ENCODE measurements at regions not wholly inside any gene's neighbourhood (a gene's known extent, or its start where the extent isn't known, plus 50 kb on each side); places are given as distances from the start of the nearest gene placed in this dataset.

GRCh38 chr7:386385-386784 is 96.4 kb downstream of the FOXL3 start:
- DNase-seq (ENCODE audit: low read depth), result no peak

DNA sequence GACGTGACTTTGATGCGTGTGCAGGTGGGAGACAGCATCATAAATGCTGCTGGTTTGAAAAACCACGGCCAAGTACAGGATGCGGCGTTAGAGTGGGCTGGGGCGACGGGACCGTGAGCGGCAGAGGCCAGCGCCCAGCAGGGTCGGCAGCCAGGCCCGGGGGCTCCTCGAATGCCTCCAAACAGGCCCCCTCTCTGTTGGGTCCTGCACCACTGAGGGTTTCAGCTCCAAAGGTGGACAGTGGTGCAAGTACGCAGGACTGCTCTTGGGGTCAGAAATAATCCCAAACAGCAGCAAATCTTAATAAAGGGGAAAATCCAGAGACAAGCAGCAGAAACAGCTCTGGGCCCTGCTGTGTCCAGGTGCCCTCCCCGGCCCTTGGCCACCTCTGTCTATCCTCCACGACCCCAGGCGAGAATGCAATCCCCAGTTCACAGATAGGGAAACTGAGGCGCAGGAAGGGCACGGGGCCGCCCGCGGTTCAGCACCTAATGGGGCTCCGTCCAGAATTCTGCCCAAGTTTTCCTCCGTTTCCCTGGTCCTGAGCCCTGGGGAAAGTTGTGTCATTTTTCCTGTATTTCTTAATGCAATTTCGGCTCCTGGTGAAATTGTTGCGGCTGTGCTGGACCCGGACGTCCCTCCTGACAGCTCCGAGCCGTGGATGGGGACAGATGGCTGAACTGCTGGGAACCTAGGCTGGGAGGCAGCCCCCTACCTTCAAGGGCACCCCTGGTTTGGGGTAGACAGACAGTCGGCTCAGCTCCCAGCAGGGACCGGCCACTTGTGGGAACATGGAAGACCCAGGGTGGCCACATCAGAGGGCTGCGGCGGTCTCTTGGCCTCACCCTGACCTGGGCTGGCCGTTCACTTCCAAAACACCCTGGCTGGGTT is 97.4 kb downstream of the FOXL3 start:
- no peak for DNase-seq (ENCODE audit: low read depth)

- no peak for DNase-seq (ENCODE audit: low read depth)
These were observed 98.3 kb downstream of the FOXL3 start for GRCh38 chr7:388023-388960.

DNA sequence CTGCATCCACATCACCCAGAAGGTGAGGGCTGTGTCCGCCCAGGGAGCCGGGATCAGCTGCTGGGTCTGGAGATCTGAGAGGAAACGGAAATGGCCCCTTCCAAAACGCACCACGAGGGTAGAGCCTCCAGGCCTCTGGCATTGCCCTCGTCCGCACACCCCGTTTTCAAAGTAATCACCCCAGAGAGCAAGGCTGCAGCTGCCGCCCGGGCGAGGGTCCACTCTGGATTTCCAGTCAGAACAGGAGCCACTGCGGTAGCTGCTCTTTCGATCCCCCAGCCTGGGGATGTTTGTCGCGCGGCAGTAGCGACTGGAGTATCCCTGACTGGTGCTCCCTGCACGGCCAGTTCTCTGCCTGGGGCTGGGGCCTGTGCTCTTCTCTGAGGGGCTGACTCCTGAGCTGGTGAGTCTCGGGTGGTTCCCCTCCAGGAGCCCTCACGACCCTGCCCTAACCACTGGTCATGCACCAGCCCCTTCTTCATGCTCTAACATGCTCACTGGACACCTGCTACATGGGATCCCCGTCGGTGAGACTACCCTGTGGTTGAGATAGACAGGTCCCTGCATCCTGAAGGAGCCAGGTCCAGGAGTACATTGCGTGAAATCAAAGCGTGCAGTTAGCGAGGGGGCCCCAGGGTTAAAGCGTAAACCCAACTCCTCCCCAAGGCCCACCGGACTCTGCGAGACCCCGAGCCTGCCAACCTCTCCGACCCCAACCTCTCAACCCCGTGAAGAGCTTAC is 99.2 kb downstream of the FOXL3 start:
- no peak for DNase-seq (ENCODE audit: low read depth)

- no peak for DNase-seq (ENCODE audit: low read depth)
These were observed 100.1 kb downstream of the FOXL3 start for GRCh38 chr7:389911-390601.

- DNase-seq (ENCODE audit: low read depth), result no peak
These were observed 100.9 kb downstream of the FOXL3 start for GRCh38 chr7:390761-391410.

GRCh38 chr7:391411-391951 is 101.5 kb downstream of the FOXL3 start:
- no peak for DNase-seq (ENCODE audit: low read depth)

DNA sequence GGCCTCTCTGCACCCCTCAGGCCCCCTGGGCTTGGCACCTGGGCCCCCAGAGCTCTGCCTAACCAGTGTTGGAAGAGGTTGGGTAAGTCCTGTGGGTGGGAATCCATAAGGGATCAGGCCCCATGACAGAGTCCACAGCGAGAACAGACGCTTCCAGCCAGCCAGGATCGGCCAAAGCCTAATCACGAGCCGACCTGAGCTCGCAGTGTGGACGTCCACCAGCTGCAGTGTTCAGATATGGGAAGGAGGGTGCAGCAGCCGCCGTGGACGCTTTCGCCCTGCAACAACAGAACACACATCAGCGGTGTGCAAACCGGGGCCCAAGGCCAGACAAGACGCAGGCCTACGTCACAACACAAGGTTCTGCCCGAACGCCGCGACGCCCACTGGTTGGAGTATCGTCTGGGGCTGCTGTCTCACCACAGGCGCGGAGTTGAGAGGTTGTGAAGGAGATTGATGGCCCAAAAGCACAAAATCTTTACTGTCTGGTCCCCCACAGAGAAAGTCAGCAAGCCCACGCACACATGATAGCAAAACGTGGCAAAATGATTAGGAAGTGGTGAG is 102.1 kb downstream of the FOXL3 start:
- no peak for DNase-seq (ENCODE audit: low read depth)

DNA sequence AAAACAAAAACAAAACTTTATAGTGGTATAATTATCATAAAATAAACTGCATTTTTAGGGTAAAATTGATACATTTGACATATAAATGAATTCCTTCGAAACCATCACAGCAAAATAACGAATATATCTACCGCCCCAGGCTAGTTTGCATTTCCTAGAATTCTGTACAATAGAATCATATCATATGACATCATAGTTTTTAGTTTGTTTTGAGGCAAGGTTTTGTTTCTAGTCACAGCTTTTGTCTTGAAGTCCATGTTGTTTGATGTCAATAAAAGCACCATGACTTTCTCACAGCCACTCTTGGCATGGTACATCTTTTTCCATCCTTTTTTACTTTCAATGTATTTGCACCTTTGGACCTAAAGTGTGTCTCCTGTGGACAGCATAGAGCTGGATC is 102.9 kb downstream of the FOXL3 start:
- no peak for DNase-seq (ENCODE audit: low read depth)

- DNase-seq (ENCODE audit: low read depth), result no peak
These were observed 105.7 kb downstream of the FOXL3 start for GRCh38 chr7:395643-396042.

- DNase-seq (ENCODE audit: low read depth), result no peak
These were observed 108.9 kb downstream of the FOXL3 start for GRCh38 chr7:398888-399287.

DNA sequence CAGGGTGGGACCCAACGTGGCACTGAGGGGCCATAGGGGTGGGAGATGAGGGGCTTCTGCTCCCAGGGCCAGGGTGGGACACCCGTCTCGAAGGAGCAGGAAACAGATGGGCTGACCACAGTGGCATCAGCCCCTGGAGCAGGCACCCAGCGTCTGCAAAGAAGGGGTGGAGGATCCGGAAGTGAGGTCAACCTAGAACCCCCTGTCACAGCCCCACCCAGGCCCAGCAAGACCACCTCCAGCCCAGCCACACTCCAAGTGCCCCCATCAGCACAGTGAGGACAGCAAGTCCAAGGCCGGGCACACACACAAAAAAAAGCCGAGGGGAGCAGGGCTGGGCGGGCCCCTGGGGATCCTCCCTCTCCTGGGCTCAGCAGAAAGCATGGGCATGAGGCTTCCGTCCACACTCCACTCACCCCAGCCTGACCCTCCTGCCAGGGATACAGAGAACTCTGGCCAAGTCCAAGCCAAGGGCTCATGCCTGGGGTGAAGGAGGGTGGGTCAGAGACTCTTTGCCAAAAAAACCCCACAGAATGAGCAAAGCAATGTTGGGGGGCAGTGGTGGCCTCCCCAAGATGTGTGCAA is 111.0 kb downstream of the FOXL3 start:
- DNase-seq (ENCODE audit: low read depth), result no peak

- DNase-seq (ENCODE audit: low read depth), result no peak
These were observed 111.5 kb downstream of the FOXL3 start for GRCh38 chr7:401495-401894.

GRCh38 chr7:404812-405488 is 114.7 kb downstream of the PDGFA start:
- no peak for DNase-seq (ENCODE audit: low read depth)

DNA sequence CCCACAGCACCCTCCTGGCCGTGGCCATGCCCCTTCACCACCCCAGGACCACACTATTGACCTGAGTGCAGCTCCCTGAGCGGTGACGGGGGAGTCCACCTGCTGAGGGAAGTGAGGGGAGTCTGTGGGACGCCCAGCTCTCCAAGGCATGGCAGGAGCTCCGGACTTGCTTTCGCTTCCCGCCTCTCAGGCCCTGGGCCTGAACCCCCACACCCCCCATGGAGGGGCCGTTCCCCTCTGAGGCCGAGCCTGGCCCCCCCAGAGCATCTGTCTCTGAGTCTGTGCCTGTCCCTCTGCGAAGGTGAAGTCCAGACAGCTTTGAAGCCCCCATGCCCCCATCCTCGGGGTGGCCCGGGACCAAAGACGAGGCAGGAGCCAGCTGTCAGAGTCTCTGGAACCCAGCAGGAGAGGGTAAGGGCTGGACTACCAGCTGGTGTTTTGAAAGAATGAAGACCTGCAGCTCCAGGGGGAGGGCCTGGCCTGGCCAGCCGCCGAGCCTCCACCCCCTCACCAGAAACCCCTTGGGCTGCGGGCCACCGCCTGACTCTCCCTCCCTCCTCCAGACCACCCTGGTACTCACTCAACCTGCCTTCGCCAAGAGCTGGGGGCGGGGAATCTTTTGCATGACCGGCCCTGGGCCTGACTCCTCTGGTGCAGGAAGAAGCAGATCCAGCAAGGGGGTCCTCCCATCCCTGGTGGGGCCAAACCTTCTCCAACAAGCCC is 114.0 kb downstream of the PDGFA start:
- DNase-seq (ENCODE audit: low read depth), result no peak

DNA sequence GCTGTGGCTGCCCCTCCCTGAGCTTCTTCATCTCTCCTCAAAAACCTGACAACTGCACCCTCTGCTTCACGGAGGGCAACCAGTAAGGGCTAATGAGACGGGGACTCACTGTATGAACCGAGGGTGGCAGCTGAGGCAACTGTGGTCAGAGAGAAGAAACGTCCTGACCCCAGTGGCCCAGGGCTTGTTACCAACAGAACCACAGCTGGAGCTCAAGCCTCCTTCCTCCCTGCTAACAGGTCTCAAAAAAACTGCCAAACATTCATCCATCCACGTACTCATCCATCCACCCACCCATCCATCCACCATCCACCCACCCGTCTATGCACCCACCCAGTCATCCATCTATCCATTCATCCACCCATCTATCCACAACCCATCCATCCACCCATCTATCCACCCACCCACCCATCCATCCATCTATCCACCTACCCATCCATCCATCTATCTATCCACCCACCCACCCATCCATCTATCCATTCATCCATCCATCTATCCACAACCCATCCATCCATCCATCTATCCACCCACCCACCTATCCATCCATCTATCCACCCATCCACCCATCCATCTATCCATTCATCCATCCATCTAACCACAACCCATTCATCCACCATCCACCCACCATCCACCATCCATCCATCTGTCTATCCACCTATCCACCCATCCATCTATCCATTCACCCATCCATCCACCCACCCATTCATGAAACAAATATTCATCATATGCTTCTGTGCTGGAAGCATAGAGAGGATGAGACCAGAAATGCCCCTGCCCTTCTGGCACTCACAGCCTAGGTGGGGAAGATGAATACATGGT is 111.7 kb downstream of the PDGFA start:
- no peak for DNase-seq (ENCODE audit: low read depth)

GRCh38 chr7:408751-409311 is 110.8 kb downstream of the PDGFA start:
- DNase-seq (ENCODE audit: low read depth), result no peak
